Fibroblast of peridontal ligament (primary cell): ENCODE measurements at regions not wholly inside any gene's neighbourhood (a gene's known extent, or its start where the extent isn't known, plus 50 kb on each side); places are given as distances from the start of the nearest gene placed in this dataset.
A peak's percentile ranks its signal among the peaks of the same experiment; 100 is the strongest.

ENCODE experiments used
- DNase-seq: peaks from one replicate; pipeline ENCODE4 v3.0.0-alpha.2; 2010; ENCODE audit errors: extremely low read depth

- DNase-seq = no peak
Observed at GRCh38 chr12:124445826-124446225, 121.6 kb downstream of the NCOR2 start.

GRCh38 chr12:124445121-124445718 is 122.2 kb downstream of the NCOR2 start:
- no peak for DNase-seq

GRCh38 chr12:124443931-124444712 is 123.3 kb downstream of the NCOR2 start:
- DNase-seq = no peak

GRCh38 chr12:124442772-124443445 is 124.5 kb downstream of the NCOR2 start:
- no peak for DNase-seq

DNA sequence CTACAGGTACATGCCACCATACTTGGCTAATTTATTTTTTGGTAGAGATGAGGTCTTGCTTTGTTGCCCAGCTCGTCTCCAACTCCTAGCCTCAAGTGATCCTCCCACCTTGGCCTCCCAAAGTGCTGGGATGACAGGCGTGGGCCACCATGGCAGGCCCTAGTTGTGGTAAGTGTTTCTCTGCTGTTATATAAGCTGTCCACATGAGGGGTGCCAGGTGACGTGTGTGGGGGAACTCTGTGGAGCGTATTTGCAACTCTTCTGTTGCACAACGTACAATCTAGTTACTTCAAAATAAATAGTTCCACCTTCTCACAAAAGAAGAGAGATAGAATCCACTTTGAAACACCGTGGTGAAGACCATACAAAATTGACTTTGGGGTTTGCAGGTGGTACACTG is 125.1 kb downstream of the NCOR2 start:
- DNase-seq = no peak

DNA sequence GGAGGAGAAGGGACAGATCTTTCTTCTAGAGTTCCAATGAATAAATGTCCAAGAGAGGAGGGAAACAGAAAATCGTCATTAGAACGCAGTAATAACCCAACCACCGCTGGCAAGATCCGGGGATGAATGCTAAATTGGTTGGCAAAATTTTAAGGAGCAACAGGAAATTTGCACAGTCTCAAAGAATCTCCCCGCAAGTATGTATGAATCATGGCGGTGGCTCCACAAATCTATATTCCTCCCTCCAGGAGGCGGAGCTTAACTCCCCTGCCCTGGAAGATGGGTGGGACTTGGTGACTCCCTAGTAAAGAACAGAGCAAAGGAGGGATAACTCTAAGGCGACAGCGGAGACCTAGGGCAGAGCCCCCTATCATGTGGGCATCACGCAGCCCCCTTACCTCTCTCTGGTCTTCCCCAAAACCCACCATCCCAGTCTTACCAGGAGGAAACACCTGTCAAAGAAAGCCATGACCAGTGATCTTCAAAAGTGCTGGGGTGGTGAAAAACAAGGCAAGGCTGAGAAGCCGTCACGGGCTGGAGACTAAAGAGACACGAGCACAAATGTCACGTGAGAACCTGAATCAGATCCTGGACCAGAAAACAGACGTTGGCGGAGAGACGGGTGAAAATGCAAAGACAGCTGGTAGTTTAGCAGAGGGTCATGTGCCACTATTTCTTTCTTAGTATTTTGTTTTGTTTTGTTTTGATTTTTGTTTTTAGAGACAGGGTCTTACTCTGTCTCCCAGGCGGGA is 125.8 kb downstream of the NCOR2 start:
- DNase-seq = peak; percentile 90

- DNase-seq = no peak
Observed at GRCh38 chr12:124440841-124441381, 126.5 kb downstream of the NCOR2 start.

DNA sequence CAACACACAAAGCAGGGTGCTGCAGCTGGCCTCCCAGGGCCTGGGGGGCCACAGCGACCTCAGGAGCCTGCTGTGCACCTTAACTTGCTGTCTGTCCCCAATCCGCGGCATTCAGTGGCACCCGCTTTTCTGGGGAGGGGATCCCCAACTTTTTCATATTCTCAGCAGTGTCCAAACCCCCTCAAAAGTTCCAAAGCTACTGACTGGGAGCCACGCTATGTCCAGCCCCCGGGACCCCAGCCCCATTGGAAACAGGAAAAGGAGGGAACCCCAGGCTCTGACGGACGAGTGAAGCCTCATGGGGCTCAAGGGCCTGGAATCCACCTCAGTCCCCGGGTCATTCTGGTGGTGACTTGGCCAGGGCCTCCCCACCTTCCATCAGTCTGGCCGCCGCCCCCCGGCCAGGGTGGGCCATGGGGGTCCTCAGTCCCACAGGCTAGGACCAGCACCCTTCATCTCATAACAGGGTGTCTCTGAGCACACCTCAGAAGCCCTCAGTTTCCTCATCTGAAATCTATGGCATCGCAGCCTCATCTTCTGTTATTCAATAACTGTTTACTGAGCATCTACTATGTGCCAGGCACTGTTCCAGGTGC is 127.3 kb downstream of the NCOR2 start:
- no peak for DNase-seq

- no peak for DNase-seq
Observed at GRCh38 chr12:124438437-124439056, 128.9 kb downstream of the NCOR2 start.

GRCh38 chr12:124437617-124438436 is 129.6 kb downstream of the NCOR2 start:
- DNase-seq = no peak

GRCh38 chr12:124437121-124437520 is 130.3 kb downstream of the NCOR2 start:
- DNase-seq = no peak

DNA sequence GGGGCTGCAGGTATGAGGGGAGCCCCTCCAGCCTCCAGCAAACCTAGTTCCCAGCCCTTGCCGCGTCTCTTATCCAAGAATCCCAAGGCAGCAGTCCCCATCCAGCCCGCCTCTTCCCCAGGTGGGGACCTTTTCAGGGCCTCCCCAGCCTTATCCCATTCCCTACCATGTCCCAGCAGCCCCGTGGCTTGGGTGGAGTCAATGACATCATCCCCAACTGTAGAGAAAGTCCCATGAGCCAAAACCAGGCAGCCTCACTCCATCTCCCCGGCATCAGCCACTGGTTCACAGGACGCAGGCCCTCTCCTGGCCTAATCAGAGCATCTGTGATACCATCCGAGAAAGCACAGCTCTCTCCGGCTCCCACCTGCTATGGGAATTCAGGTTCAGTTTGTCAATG is 131.0 kb downstream of the NCOR2 start:
- no peak for DNase-seq

- DNase-seq = no peak
Observed at GRCh38 chr12:124435806-124436345, 131.5 kb downstream of the NCOR2 start.

- DNase-seq = no peak
Observed at GRCh38 chr12:124434951-124435805, 132.2 kb downstream of the NCOR2 start.

DNA sequence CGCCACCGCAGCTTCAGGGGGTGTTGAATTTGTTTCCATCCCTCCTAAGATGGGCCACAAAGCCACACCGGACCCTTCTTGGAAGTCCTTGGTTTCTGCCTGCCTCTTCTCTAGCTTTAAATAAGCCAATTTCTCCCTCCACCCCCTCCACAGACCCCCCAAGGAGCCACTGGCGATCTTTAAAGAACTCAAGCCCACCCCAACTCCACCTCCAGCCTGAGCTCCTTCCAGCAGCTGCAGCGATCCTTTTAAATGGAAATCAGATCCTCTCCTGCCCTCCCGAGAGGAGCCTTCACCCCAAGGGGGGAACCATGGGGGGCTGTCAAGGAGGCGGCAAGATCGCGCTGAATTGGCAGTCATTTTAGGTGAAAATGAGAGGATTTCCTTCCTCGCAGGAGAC is 133.1 kb downstream of the NCOR2 start:
- DNase-seq = no peak

GRCh38 chr12:124433879-124434278 is 133.5 kb downstream of the NCOR2 start:
- DNase-seq = no peak

- no peak for DNase-seq
Observed at GRCh38 chr12:124433147-124433874, 134.1 kb downstream of the NCOR2 start.

DNA sequence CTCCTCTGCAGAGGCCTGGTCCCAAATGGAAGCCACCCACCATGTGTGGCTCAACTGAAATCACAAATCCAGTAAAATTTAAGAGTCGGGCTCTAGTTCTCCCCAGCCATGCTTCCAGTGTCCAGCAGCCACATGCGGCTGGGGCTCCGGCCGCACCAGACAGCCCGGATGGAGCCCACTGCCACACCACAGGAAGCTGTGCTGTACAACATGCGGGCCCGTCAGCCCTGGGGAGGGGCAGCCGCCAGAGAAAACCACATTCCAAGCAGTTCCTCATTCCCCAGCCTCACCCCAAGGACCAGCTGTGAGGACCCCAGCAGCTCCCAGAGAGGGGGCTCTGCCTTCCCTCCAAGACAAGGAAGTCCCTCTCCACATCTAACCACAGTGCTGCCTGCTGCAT is 135.0 kb downstream of the NCOR2 start:
- no peak for DNase-seq
